ENCODE measurements at regions not wholly inside any gene's neighbourhood (a gene's known extent, or its start where the extent isn't known, plus 50 kb on each side); places are given as distances from the start of the nearest gene placed in this dataset.

DNA sequence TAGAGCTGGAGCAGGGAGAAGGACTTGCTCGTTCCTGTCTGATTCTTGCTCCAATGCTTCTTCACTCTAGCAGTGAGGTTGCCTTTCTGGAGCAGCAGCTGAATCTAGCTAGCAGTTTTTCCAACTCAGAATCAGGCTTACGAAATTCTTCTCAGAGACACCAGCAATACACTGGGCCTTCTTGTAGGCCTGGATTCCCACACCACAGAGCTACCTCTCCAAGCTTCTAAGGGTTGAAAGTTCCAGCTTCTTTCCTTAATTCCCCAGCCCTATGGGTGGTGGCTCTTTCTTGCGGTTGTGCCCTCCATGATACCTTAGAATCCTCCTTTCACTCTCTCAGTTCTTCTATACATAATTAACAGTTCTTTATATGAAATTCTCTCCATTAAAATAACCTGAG lies 586.6 kb downstream of the INHBA start:
- TF ChIP-seq, protein P1, sequence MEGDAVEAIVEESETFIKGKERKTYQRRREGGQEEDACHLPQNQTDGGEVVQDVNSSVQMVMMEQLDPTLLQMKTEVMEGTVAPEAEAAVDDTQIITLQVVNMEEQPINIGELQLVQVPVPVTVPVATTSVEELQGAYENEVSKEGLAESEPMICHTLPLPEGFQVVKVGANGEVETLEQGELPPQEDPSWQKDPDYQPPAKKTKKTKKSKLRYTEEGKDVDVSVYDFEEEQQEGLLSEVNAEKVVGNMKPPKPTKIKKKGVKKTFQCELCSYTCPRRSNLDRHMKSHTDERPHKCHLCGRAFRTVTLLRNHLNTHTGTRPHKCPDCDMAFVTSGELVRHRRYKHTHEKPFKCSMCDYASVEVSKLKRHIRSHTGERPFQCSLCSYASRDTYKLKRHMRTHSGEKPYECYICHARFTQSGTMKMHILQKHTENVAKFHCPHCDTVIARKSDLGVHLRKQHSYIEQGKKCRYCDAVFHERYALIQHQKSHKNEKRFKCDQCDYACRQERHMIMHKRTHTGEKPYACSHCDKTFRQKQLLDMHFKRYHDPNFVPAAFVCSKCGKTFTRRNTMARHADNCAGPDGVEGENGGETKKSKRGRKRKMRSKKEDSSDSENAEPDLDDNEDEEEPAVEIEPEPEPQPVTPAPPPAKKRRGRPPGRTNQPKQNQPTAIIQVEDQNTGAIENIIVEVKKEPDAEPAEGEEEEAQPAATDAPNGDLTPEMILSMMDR (IDR thresholded peaks at IDR 0.05 in 8 of 11, conservative IDR thresholded peaks at IDR 0.05 in 3 of 11): no peak
- no peak for TF ChIP-seq POLR2A (IDR thresholded peaks at IDR 0.05)
- TF ChIP-seq POLR2AphosphoS5 (IDR thresholded peaks at IDR 0.05): no peak
